Left colon (tissue), 2 donors: ENCODE measurements at regions not wholly inside any gene's neighbourhood (a gene's known extent, or its start where the extent isn't known, plus 50 kb on each side); places are given as distances from the start of the nearest gene placed in this dataset.
"Not testable (repeated sequence)": the region's sequence is repeated elsewhere in the genome, so short reads cannot be mapped to it uniquely, and the experiment has no call there.

Source experiments
- ATAC-seq: fragments of 200-7000 bp; cut with Tn5 transposase; one replicate; pipeline ENCODE4 v1.9.1; 2020; ENCODE audit warnings: mild to moderate bottlenecking, moderate library complexity
- DNase-seq, 2 donors: peaks; one replicate each; pipeline ENCODE4 v3.0.0-alpha.2; 2020
- intact Hi-C, 2 donors: fragments of 100-400 bp; cut with DNase I in 1 of 2; cut with micrococcal nuclease in 1 of 2; formaldehyde crosslinking; loops; one replicate each; pipeline versions ENCODE4 v1.11.2 to v1.14.0; 2022; cut with DNase I, micrococcal nuclease
- donor health status: DM: no; HTN: no; CAD: no.
- donor health status: DM: yes; HTN: yes; CAD: no.

- ATAC-seq, intact Hi-C loops, DNase-seq: not testable (repeated sequence)
Observed at GRCh38 chr6:140704008-140704407, 1329.6 kb upstream of the CITED2 start.

GRCh38 chr6:140697585-140697984 lies 1323.1 kb upstream of the CITED2 start:
- intact Hi-C loops = no loop called here
- ATAC-seq (no peak), DNase-seq (no peak)

- DNase-seq (no peak), ATAC-seq (no peak)
- intact Hi-C loops = no loop called here
Observed at GRCh38 chr6:140684776-140685550, 1310.5 kb upstream of the CITED2 start.

- DNase-seq (no peak), ATAC-seq (no peak)
- intact Hi-C loops = no loop called here
Observed at GRCh38 chr6:140677781-140678528, 1303.5 kb upstream of the CITED2 start.

GRCh38 chr6:140671926-140672325 lies 1297.5 kb upstream of the CITED2 start:
- DNase-seq (no peak), ATAC-seq (no peak)
- intact Hi-C loops = no loop called here

GRCh38 chr6:140670021-140670420 lies 1295.6 kb upstream of the CITED2 start:
- no peak for DNase-seq
- no peak for ATAC-seq
- intact Hi-C loops = no loop called here

GRCh38 chr6:140669321-140669720 lies 1294.9 kb upstream of the CITED2 start:
- no peak for DNase-seq
- no peak for ATAC-seq
- intact Hi-C loops = no loop called here

GRCh38 chr6:140663772-140664171 lies 1289.3 kb upstream of the CITED2 start:
- DNase-seq = no peak
- intact Hi-C loops = no loop called here

GRCh38 chr6:140663094-140663493 lies 1288.6 kb upstream of the CITED2 start:
- intact Hi-C loops = no loop called here
- DNase-seq (no peak), ATAC-seq (no peak)

More at GRCh38 chr6:140663772-140664171, 1289.3 kb upstream of the CITED2 start:
- ATAC-seq = no peak

GRCh38 chr6:140661691-140662090 lies 1287.2 kb upstream of the CITED2 start:
- intact Hi-C loops = no loop called here
- ATAC-seq (no peak), DNase-seq (no peak)

GRCh38 chr6:140660295-140660694 lies 1285.8 kb upstream of the CITED2 start:
- ATAC-seq (no peak), DNase-seq (no peak)
- intact Hi-C loops = no loop called here

- no peak for ATAC-seq
- intact Hi-C loops = no loop called here
- no peak for DNase-seq
Observed at GRCh38 chr6:140653972-140654371, 1279.5 kb upstream of the CITED2 start.

- no peak for DNase-seq
- no peak for ATAC-seq
- intact Hi-C loops = no loop called here
Observed at GRCh38 chr6:140653506-140653905, 1279.1 kb upstream of the CITED2 start.

- intact Hi-C loops, ATAC-seq, DNase-seq: not testable (repeated sequence)
Observed at GRCh38 chr6:140649502-140649901, 1275.1 kb upstream of the CITED2 start.

- DNase-seq, intact Hi-C loops, ATAC-seq: not testable (repeated sequence)
Observed at GRCh38 chr6:140647322-140647721, 1272.9 kb upstream of the CITED2 start.

GRCh38 chr6:140644017-140644416 lies 1269.6 kb upstream of the CITED2 start:
- DNase-seq (no peak), ATAC-seq (no peak)
- intact Hi-C loops = no loop called here

GRCh38 chr6:140641412-140641811 lies 1267.0 kb upstream of the CITED2 start:
- DNase-seq = no peak
- ATAC-seq = no peak
- intact Hi-C loops = no loop called here

- intact Hi-C loops = no loop called here
- ATAC-seq (no peak), DNase-seq (no peak)
Observed at GRCh38 chr6:140636908-140637402, 1262.5 kb upstream of the CITED2 start.

- DNase-seq (no peak), ATAC-seq (no peak)
- intact Hi-C loops = no loop called here
Observed at GRCh38 chr6:140636271-140636907, 1261.9 kb upstream of the CITED2 start.

GRCh38 chr6:140627002-140627401 lies 1252.6 kb upstream of the CITED2 start:
- no peak for ATAC-seq
- intact Hi-C loops = no loop called here
- no peak for DNase-seq
